ENCODE measurements at regions not wholly inside any gene's neighbourhood (a gene's known extent, or its start where the extent isn't known, plus 50 kb on each side); places are given as distances from the start of the nearest gene placed in this dataset.

DNA sequence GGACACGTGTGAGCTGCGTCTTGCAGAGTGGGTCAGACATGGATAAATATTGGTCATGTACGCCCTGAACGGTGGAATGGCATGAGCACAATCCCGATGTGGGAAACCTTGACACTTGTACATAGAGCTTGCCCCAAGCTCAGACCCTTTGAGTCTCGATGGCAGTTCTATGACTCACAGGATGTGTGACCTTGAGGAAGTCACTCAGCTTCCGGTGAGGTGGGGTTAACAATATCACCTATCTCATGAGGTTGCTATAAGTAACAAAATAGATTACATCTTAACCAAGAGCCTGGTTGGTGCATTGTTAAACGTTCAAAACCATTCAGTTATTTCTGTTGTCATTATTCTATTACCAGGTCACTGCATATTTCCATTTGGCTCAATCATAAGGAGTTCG, 109.1 kb upstream of the TBL1X start:
- no peak overlapping the region for H3K4me3 ChIP-seq (ENCODE audit: low read depth, low read length)
- TF ChIP-seq, protein P1, sequence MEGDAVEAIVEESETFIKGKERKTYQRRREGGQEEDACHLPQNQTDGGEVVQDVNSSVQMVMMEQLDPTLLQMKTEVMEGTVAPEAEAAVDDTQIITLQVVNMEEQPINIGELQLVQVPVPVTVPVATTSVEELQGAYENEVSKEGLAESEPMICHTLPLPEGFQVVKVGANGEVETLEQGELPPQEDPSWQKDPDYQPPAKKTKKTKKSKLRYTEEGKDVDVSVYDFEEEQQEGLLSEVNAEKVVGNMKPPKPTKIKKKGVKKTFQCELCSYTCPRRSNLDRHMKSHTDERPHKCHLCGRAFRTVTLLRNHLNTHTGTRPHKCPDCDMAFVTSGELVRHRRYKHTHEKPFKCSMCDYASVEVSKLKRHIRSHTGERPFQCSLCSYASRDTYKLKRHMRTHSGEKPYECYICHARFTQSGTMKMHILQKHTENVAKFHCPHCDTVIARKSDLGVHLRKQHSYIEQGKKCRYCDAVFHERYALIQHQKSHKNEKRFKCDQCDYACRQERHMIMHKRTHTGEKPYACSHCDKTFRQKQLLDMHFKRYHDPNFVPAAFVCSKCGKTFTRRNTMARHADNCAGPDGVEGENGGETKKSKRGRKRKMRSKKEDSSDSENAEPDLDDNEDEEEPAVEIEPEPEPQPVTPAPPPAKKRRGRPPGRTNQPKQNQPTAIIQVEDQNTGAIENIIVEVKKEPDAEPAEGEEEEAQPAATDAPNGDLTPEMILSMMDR (IDR thresholded peaks at IDR 0.05; ENCODE audit: insufficient read depth, low read length): no peak
- no peak for DNase-seq (ENCODE audit: low read depth)

DNA sequence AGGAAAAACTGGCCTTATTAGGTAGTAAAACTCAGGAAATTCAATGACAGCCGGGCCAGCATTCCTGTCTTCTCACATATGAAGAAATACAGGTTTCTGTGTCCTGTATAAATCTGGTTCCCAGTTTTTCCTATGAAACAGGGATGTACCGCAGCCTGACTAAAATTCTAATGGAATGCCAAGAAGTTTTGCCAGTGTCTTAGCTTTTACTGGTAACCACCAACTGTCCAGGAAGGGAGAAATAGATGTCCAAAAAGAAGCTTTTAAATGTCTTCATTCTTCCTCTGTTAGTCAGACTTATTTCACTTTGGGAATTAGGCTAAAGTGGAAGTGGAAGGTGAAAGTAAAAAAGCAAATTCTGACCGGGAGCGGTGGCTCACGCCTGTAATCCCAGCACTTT, 108.0 kb upstream of the TBL1X start:
- no peak overlapping the region for H3K4me3 ChIP-seq (ENCODE audit: low read depth, low read length)
- TF ChIP-seq, protein P1 (IDR thresholded peaks at IDR 0.05; ENCODE audit: insufficient read depth, low read length): no peak
- DNase-seq (ENCODE audit: low read depth): no peak

DNA sequence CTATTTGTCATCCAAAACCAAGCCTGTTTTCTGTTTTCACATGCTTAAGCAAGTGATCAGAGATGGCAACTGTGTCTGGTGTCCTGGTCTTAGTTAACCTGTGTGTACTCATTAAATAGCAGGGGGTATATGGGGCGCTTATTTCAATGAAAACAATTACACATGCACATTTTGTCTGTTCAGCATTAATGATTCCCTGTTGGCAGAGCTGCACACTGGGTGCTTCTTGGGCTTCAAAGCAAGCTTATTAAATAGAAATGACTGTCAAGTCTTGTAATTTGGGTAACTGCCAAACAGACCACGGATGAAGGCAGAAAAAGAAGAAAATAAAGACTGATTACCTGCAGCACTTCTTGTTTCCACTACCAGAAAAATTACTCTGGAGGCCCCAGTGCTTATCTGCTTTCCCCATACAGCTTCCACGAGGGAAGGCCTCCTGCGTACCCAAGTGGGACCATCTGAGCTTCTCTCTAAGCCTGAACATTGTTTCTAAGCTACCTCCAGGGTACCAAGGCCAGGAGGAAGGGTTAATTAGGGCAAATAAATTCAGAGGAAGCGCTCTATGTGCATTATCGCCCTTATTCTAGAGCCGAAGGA, 107.2 kb upstream of the TBL1X start:
- TF ChIP-seq, protein P1 (IDR thresholded peaks at IDR 0.05; ENCODE audit: insufficient read depth, low read length): no peak
- DNase-seq (ENCODE audit: low read depth): no peak
- H3K4me3 ChIP-seq (ENCODE audit: low read depth, low read length): no peak overlapping the region

DNA sequence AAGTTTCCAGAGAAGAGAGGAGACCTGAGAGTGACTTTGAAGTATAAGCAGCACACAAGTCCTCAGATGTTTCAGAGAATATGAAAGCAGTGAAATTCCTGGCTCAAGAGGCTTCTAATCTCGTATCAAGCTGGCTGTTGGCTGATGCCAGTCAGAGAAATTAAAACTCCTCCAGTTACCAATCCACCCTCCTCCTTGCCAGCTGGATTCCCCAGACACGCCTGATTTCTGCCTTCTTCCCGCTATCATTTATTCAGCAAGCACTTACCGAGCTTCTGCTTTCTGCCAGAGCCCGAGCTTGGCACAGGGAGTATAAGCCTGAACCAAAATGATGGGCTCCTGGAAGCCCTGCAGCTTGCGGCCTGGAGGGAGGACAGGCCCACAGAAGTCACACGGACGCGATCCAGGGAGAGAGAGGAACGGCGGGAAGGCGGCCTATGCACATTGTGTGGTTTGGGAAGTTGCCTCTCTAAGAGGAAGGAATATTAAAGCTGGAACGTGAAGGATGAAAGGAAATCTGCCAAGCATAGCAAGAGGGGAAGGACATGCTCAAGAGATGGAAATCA, 102.4 kb upstream of the TBL1X start:
- H3K4me3 ChIP-seq (ENCODE audit: low read depth, low read length): no peak overlapping the region
- DNase-seq (ENCODE audit: low read depth): peak; percentile 24
- TF ChIP-seq, protein P1 (IDR thresholded peaks at IDR 0.05; ENCODE audit: insufficient read depth, low read length): no peak

DNA sequence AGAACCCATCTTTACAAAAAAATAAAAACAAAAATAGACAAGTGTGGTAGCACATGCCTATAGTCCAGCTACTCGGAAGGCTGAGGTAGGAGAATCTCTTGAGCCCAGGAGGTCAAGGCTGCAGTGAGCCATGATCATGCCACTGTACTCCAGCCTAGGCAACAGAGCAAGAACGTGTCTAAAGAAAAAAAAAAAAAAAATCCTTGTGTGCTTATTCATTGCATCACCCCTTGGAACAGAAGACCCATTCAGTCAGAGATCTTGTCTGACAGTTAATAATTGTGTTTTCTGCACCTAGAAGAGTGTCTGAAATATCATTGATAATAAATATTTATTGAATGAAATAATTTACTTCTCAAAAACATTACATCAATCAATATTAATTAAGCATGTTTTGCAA, 97.4 kb upstream of the TBL1X start:
- no peak for DNase-seq (ENCODE audit: low read depth)
- TF ChIP-seq, protein P1 (IDR thresholded peaks at IDR 0.05; ENCODE audit: insufficient read depth, low read length): no peak

DNA sequence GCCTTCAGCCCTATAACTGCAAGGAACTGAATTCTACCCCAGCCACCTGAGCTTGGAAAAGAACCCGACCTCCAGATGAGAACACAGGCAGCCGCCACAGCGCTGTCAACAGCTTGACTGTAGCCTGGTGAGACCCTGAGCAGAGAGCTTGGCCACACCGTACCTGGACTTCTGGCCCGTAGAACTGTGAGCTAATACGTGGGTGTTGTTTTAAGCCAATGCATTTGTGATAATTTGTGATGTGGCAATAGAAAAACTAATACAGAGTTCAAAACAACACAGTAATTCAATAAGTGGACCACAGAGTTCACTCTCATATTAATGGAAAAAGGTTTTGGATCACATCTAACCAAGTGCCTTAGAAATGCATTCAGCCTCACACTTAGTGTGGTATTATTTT, 96.6 kb upstream of the TBL1X start:
- H3K4me3 ChIP-seq (ENCODE audit: low read depth, low read length): no peak overlapping the region
- no peak for DNase-seq (ENCODE audit: low read depth)
- TF ChIP-seq, protein P1 (IDR thresholded peaks at IDR 0.05; ENCODE audit: insufficient read depth, low read length): no peak

More for the DNA sequence above, 97.4 kb upstream of the TBL1X start:
- H3K4me3 ChIP-seq (ENCODE audit: low read depth, low read length): no peak overlapping the region
